ENCODE measurements at regions not wholly inside any gene's neighbourhood (a gene's known extent, or its start where the extent isn't known, plus 50 kb on each side); places are given as distances from the start of the nearest gene placed in this dataset.

GRCh38 chr4:36884151-36884550 is 360.4 kb upstream of the NWD2 start:
- TF ChIP-seq CTCF (conservative IDR thresholded peaks at IDR 0.05; ENCODE audit: low read depth, low read length) = no peak
- H3K4me3 ChIP-seq (ENCODE audit: low read depth, low read length) = no peak overlapping the region
- DNase-seq (ENCODE audit: low read depth) = no peak

- no peak for TF ChIP-seq CTCF (conservative IDR thresholded peaks at IDR 0.05; ENCODE audit: low read depth, low read length)
- no peak for DNase-seq (ENCODE audit: low read depth)
- no peak overlapping the region for H3K4me3 ChIP-seq (ENCODE audit: low read depth, low read length)
Measured at GRCh38 chr4:36891971-36892370, 352.6 kb upstream of the NWD2 start.

GRCh38 chr4:36900446-36900987 is 344.0 kb upstream of the NWD2 start:
- H3K4me3 ChIP-seq (ENCODE audit: low read depth, low read length) = no peak overlapping the region
- no peak for TF ChIP-seq CTCF (conservative IDR thresholded peaks at IDR 0.05; ENCODE audit: low read depth, low read length)
- no peak for DNase-seq (ENCODE audit: low read depth)

- no peak for DNase-seq (ENCODE audit: low read depth)
- H3K4me3 ChIP-seq (ENCODE audit: low read depth, low read length) = no peak overlapping the region
- no peak for TF ChIP-seq CTCF (conservative IDR thresholded peaks at IDR 0.05; ENCODE audit: low read depth, low read length)
Measured at GRCh38 chr4:36904823-36905222, 339.7 kb upstream of the NWD2 start.

- H3K4me3 ChIP-seq (ENCODE audit: low read depth, low read length) = no peak overlapping the region
- no peak for TF ChIP-seq CTCF (conservative IDR thresholded peaks at IDR 0.05; ENCODE audit: low read depth, low read length)
- DNase-seq (ENCODE audit: low read depth) = no peak
Measured at GRCh38 chr4:36914106-36914505, 330.4 kb upstream of the NWD2 start.

GRCh38 chr4:36915717-36916116 is 328.8 kb upstream of the NWD2 start:
- DNase-seq (ENCODE audit: low read depth) = no peak
- no peak for TF ChIP-seq CTCF (conservative IDR thresholded peaks at IDR 0.05; ENCODE audit: low read depth, low read length)
- no peak overlapping the region for H3K4me3 ChIP-seq (ENCODE audit: low read depth, low read length)

- no peak overlapping the region for H3K4me3 ChIP-seq (ENCODE audit: low read depth, low read length)
- no peak for TF ChIP-seq CTCF (conservative IDR thresholded peaks at IDR 0.05; ENCODE audit: low read depth, low read length)
- DNase-seq (ENCODE audit: low read depth) = no peak
Measured at GRCh38 chr4:36917413-36917812, 327.1 kb upstream of the NWD2 start.

All from epithelial cell of proximal tubule (primary cell).